Liver (tissue), 3 donors: ENCODE measurements at regions not wholly inside any gene's neighbourhood (a gene's known extent, or its start where the extent isn't known, plus 50 kb on each side); places are given as distances from the start of the nearest gene placed in this dataset.

Experiments used
- CTCF ChIP-seq: fragments of 150-350 bp; IDR thresholded peaks from 2 replicates; pipeline ENCODE4 v1.5.1; 2017; ENCODE audit warnings: improper control_type of control experiment, low read depth, low read length; ENCODE audit not compliant: missing input control
- GABPA ChIP-seq, 2 donors: IDR thresholded peaks in 1 of 2; conservative IDR thresholded peaks in 1 of 2; 2 replicates each; pipeline ENCODE4 v1.6.1; 2016; ENCODE audit warnings: antibody characterized with exemption in 2 of 2, mild to moderate bottlenecking in 1 of 2, moderate library complexity in 1 of 2
- JUND ChIP-seq, 2 donors: IDR thresholded peaks; 2 replicates each; pipeline ENCODE4 v1.6.1; 2016; ENCODE audit warnings: antibody characterized with exemption in 2 of 2
- NR2F2 ChIP-seq: IDR thresholded peaks from 2 replicates; pipeline ENCODE4 v1.6.1; 2016; ENCODE audit warnings: antibody characterized with exemption
- RAD21 ChIP-seq, 2 donors: IDR thresholded peaks; 2 replicates each; pipeline ENCODE4 v1.6.1; 2016; ENCODE audit warnings: antibody characterized with exemption in 2 of 2, mild to moderate bottlenecking in 2 of 2
- SP1 ChIP-seq: IDR thresholded peaks from 2 replicates; pipeline ENCODE4 v1.6.1; 2018; ENCODE audit warnings: antibody characterized with exemption, mild to moderate bottlenecking
- TAF1 ChIP-seq: conservative IDR thresholded peaks from 2 replicates; pipeline ENCODE4 v1.6.1; 2016; ENCODE audit warnings: antibody characterized with exemption, mild to moderate bottlenecking
- YY1 ChIP-seq: IDR thresholded peaks from 2 replicates; pipeline ENCODE4 v1.6.1; 2016; ENCODE audit warnings: antibody characterized with exemption, mild to moderate bottlenecking
- TF ChIP-seq, protein P1 (sequence below): IDR thresholded peaks from 2 replicates; pipeline ENCODE4 v1.6.1; 2016; ENCODE audit warnings: antibody characterized with exemption
- TF ChIP-seq, protein P2 (sequence below): IDR thresholded peaks from 2 replicates; pipeline ENCODE4 v1.6.1; 2016; ENCODE audit warnings: antibody characterized with exemption, mild to moderate bottlenecking
- TF ChIP-seq, protein P3 (sequence below): IDR thresholded peaks from 2 replicates; pipeline ENCODE4 v1.6.1; 2016; ENCODE audit warnings: antibody characterized with exemption
- TF ChIP-seq, protein P4 (sequence below): IDR thresholded peaks from 2 replicates; pipeline ENCODE4 v1.6.1; 2016; ENCODE audit warnings: antibody characterized with exemption
- donor health status: healthy.
- donor health status: healthy.

- TF ChIP-seq, protein P1, sequence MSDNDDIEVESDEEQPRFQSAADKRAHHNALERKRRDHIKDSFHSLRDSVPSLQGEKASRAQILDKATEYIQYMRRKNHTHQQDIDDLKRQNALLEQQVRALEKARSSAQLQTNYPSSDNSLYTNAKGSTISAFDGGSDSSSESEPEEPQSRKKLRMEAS = no peak
- TF ChIP-seq YY1 = no peak
- TF ChIP-seq SP1 = no peak
- TF ChIP-seq, protein P2, sequence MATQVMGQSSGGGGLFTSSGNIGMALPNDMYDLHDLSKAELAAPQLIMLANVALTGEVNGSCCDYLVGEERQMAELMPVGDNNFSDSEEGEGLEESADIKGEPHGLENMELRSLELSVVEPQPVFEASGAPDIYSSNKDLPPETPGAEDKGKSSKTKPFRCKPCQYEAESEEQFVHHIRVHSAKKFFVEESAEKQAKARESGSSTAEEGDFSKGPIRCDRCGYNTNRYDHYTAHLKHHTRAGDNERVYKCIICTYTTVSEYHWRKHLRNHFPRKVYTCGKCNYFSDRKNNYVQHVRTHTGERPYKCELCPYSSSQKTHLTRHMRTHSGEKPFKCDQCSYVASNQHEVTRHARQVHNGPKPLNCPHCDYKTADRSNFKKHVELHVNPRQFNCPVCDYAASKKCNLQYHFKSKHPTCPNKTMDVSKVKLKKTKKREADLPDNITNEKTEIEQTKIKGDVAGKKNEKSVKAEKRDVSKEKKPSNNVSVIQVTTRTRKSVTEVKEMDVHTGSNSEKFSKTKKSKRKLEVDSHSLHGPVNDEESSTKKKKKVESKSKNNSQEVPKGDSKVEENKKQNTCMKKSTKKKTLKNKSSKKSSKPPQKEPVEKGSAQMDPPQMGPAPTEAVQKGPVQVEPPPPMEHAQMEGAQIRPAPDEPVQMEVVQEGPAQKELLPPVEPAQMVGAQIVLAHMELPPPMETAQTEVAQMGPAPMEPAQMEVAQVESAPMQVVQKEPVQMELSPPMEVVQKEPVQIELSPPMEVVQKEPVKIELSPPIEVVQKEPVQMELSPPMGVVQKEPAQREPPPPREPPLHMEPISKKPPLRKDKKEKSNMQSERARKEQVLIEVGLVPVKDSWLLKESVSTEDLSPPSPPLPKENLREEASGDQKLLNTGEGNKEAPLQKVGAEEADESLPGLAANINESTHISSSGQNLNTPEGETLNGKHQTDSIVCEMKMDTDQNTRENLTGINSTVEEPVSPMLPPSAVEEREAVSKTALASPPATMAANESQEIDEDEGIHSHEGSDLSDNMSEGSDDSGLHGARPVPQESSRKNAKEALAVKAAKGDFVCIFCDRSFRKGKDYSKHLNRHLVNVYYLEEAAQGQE = no peak
- no peak for TF ChIP-seq CTCF
- no peak for TF ChIP-seq GABPA (IDR thresholded peaks at IDR 0.05 in 1 of 2, conservative IDR thresholded peaks at IDR 0.05 in 1 of 2)
- TF ChIP-seq NR2F2 = no peak
- TF ChIP-seq, protein P3, sequence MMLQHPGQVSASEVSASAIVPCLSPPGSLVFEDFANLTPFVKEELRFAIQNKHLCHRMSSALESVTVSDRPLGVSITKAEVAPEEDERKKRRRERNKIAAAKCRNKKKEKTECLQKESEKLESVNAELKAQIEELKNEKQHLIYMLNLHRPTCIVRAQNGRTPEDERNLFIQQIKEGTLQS = no peak
- peak; percentile 34 to 50 for TF ChIP-seq RAD21 (IDR thresholded peaks at IDR 0.05)
- TF ChIP-seq, protein P4, sequence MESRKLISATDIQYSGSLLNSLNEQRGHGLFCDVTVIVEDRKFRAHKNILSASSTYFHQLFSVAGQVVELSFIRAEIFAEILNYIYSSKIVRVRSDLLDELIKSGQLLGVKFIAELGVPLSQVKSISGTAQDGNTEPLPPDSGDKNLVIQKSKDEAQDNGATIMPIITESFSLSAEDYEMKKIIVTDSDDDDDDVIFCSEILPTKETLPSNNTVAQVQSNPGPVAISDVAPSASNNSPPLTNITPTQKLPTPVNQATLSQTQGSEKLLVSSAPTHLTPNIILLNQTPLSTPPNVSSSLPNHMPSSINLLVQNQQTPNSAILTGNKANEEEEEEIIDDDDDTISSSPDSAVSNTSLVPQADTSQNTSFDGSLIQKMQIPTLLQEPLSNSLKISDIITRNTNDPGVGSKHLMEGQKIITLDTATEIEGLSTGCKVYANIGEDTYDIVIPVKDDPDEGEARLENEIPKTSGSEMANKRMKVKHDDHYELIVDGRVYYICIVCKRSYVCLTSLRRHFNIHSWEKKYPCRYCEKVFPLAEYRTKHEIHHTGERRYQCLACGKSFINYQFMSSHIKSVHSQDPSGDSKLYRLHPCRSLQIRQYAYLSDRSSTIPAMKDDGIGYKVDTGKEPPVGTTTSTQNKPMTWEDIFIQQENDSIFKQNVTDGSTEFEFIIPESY = no peak
- TF ChIP-seq TAF1 = no peak
- TF ChIP-seq JUND (IDR thresholded peaks at IDR 0.05) = no peak
Measured at GRCh38 chr1:101653482-101653946, 343.2 kb downstream of the OLFM3 start.
